Smooth muscle cell (in vitro differentiated cells): ENCODE measurements at regions not wholly inside any gene's neighbourhood (a gene's known extent, or its start where the extent isn't known, plus 50 kb on each side); places are given as distances from the start of the nearest gene placed in this dataset.
"Not testable (repeated sequence)": the region's sequence is repeated elsewhere in the genome, so short reads cannot be mapped to it uniquely, and the experiment has no call there.

ENCODE experiments used
- DNase-seq: peaks from one replicate; lab custom pipeline; 2025; ENCODE audit not compliant: unreplicated experiment; lab: John Stamatoyannopoulos, UW
- H2AFZ ChIP-seq: fragments of 200-600 bp; sonication (generic); 2 replicates; pipeline ENCODE4 v1.6.0; 2016; ENCODE audit warnings: antibody characterized with exemption, low read depth, mild to moderate bottlenecking
- H3F3A ChIP-seq: fragments of 200-600 bp; sonication (generic); 2 replicates; pipeline ENCODE4 v1.6.0; 2017; ENCODE audit warnings: antibody characterized with exemption, low read depth
- H3K27ac ChIP-seq: fragments of 200-600 bp; sonication (generic); 2 replicates; pipeline ENCODE4 v1.5.1; 2016; ENCODE audit warnings: low read depth, mild to moderate bottlenecking
- H3K27me3 ChIP-seq: fragments of 200-600 bp; sonication (generic); 2 replicates; pipeline ENCODE4 v1.6.1; 2016; ENCODE audit warnings: low read depth, mild to moderate bottlenecking
- H3K36me3 ChIP-seq: fragments of 200-600 bp; sonication (generic); 2 replicates; pipeline ENCODE4 v1.5.1; 2016; ENCODE audit warnings: low read depth
- H3K4me1 ChIP-seq: fragments of 200-600 bp; sonication (generic); 2 replicates; pipeline ENCODE4 v1.5.1; 2016; ENCODE audit warnings: low read depth
- H3K4me2 ChIP-seq: fragments of 200-600 bp; sonication (generic); 2 replicates; pipeline ENCODE4 v1.6.0; 2016; ENCODE audit warnings: mild to moderate bottlenecking
- H3K4me3 ChIP-seq: fragments of 200-600 bp; sonication (generic); 2 replicates; pipeline ENCODE4 v1.5.1; 2016; ENCODE audit warnings: mild to moderate bottlenecking
- H3K79me2 ChIP-seq: fragments of 200-600 bp; sonication (generic); 2 replicates; pipeline ENCODE4 v1.6.0; 2016; ENCODE audit warnings: low read depth, mild to moderate bottlenecking
- H3K9ac ChIP-seq: fragments of 200-600 bp; sonication (generic); 2 replicates; pipeline ENCODE4 v1.6.0; 2016; ENCODE audit warnings: low read depth
- H3K9me3 ChIP-seq: fragments of 200-600 bp; sonication (generic); replicated peaks from 2 replicates; pipeline ENCODE4 v1.5.1; 2016; ENCODE audit warnings: low read depth
- H4K20me1 ChIP-seq: fragments of 200-600 bp; sonication (generic); 2 replicates; pipeline ENCODE4 v1.6.0; 2016; ENCODE audit warnings: low read depth
- CTCF ChIP-seq: fragments of 200-600 bp; sonication (generic); IDR thresholded peaks from 2 replicates; pipeline ENCODE4 v1.5.1; 2017; ENCODE audit warnings: borderline replicate concordance, mild to moderate bottlenecking, antibody characterized with exemption; ENCODE audit not compliant: insufficient read depth, poor library complexity, severe bottlenecking
- WGBS: methylation state at CpG from one replicate; pipeline ENCODE4 v1.1.7; 2016; ENCODE audit warnings: low lambda C conversion rate; 5-methylcytosine and 5-hydroxymethylcytosine counted together

DNA sequence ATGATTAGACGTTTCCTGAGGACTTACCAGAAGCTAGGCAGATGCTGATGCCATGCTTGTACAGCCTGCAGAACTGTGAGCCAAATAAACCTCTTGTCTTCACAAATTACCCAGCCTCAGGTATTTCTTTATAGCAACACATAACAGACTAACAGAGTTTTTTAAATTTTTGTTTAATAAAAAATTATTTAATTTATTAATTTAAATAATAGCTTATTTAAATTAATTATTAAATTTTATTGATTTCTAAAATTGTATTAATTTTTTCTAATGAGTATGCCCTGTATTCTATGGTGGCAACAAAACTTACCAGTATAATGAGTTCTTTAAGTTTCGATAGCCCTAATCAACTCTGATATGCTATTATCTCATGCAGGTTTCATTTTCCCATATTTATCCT, 259.8 kb downstream of the IKZF2 start:
- Histone ChIP-seq H3F3A (no peaks in the 10 kb centered on the region), H2AFZ (no peak overlapping the region), H4K20me1 (no peaks in the 10 kb centered on the region), H3K4me1 (peaks cover 26% of the 10 kb centered on the region), H3K9me3 (no peaks in the 10 kb centered on the region), H3K27me3 (no peaks in the 10 kb centered on the region), H3K79me2 (no peaks in the 10 kb centered on the region), H3K4me3 (no peak overlapping the region), H3K27ac (no peak overlapping the region), H3K4me2 (no peak overlapping the region), H3K9ac (no peak overlapping the region), H3K36me3 (no peaks in the 10 kb centered on the region)
- 91% methylated on average over 2 of the region's 2 CpGs for WGBS
- no peak for DNase-seq
- TF ChIP-seq CTCF = no peak

GRCh38 chr2:212882626-212883025, 268.8 kb downstream of the IKZF2 start:
- no peak overlapping the region for H2AFZ ChIP-seq
- H3F3A ChIP-seq = no peaks in the 10 kb centered on the region
- 91% methylated on average over 2 of the region's 2 CpGs for WGBS
- H3K9ac ChIP-seq = no peak overlapping the region
- H3K27me3 ChIP-seq = no peaks in the 10 kb centered on the region
- H3K36me3 ChIP-seq = no peaks in the 10 kb centered on the region
- no peak for DNase-seq
- H3K4me2 ChIP-seq = no peak overlapping the region
- H3K79me2 ChIP-seq = no peaks in the 10 kb centered on the region
- H3K4me3 ChIP-seq = no peak overlapping the region
- H3K9me3 ChIP-seq = no peaks in the 10 kb centered on the region
- no peaks in the 10 kb centered on the region for H3K4me1 ChIP-seq
- no peak overlapping the region for H3K27ac ChIP-seq
- TF ChIP-seq CTCF = no peak
- no peaks in the 10 kb centered on the region for H4K20me1 ChIP-seq

- H3K27ac ChIP-seq, DNase-seq, H4K20me1 ChIP-seq, H3K4me3 ChIP-seq, H3K79me2 ChIP-seq, H3F3A ChIP-seq, H3K4me1 ChIP-seq, H3K36me3 ChIP-seq, H3K27me3 ChIP-seq, H2AFZ ChIP-seq, H3K9me3 ChIP-seq, H3K9ac ChIP-seq, H3K4me2 ChIP-seq: not testable (repeated sequence)
- WGBS = 90% methylated on average over 6 of the region's 6 CpGs
These were observed 274.9 kb downstream of the IKZF2 start for GRCh38 chr2:212876556-212876955.

DNA sequence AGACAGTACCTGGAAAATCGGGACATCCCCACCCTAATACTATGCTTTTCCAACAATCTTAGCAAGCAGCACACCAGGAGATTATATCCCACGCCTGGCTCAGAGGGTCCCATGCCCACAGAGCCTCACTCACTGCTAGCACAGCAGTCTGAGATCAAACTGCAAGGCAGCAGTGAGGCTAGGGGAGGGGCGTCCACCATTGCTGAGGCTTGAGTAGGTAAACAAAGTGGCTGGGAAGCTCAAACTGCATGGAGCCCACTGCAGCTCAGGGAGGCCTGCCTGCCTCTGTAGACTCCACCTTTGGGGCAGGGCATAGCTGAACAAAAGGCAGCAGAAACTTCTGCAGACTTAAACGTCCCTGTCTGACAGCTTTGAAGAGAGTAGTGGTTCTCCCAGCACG, 275.5 kb downstream of the IKZF2 start:
- H3K36me3 ChIP-seq, H3K9ac ChIP-seq, H3K4me1 ChIP-seq, H3K79me2 ChIP-seq, H3K4me2 ChIP-seq, H3K27me3 ChIP-seq, H3K27ac ChIP-seq, H3K9me3 ChIP-seq, H2AFZ ChIP-seq, DNase-seq, H3F3A ChIP-seq, H3K4me3 ChIP-seq, H4K20me1 ChIP-seq: not testable (repeated sequence)
- 82% methylated on average over 5 of the region's 5 CpGs for WGBS

DNA sequence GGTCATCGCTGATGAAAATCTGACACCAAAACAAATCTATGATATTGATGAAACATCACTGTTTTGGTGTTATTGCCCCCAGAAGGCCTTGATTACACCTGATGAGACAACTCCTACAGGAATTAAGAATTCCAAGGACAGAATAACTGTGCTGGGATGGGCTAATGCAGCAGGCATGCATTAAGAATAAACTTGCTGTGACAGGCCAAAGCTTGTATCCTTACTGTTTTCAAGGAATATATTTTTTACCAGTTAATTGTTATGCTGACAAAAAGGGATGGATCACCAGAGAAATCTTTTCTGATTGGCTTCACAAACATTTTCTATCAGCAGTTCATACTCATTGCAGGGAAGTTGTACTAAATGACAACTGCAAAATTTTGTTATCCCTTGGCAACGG, 278.2 kb downstream of the IKZF2 start:
- DNase-seq = no peak
- TF ChIP-seq CTCF = no peak
- no peak overlapping the region for H3K27ac ChIP-seq
- no peaks in the 10 kb centered on the region for H3K79me2 ChIP-seq
- H3K27me3 ChIP-seq = no peaks in the 10 kb centered on the region
- no peaks in the 10 kb centered on the region for H3F3A ChIP-seq
- no peak overlapping the region for H3K9ac ChIP-seq
- no peak overlapping the region for H3K4me3 ChIP-seq
- H2AFZ ChIP-seq = no peak overlapping the region
- H3K4me2 ChIP-seq = no peak overlapping the region
- H3K4me1 ChIP-seq = no peaks in the 10 kb centered on the region
- no peaks in the 10 kb centered on the region for H3K36me3 ChIP-seq
- WGBS = 92% methylated on average over 2 of the region's 2 CpGs
- no peaks in the 10 kb centered on the region for H4K20me1 ChIP-seq
- H3K9me3 ChIP-seq = no peaks in the 10 kb centered on the region
